Right lobe of liver (tissue), 4 donors: ENCODE measurements at regions not wholly inside any gene's neighbourhood (a gene's known extent, or its start where the extent isn't known, plus 50 kb on each side); places are given as distances from the start of the nearest gene placed in this dataset.

Source experiments
- POLR2A ChIP-seq: fragments of 450-650 bp; IDR thresholded peaks from one replicate; pipeline ENCODE4 v1.6.1; 2017; ENCODE audit warnings: antibody characterized with exemption, mild to moderate bottlenecking
- TF ChIP-seq, protein P1 (sequence below), 4 donors: fragments of 200-600 bp in 3 of 4; fragments of 450-650 bp in 1 of 4; IDR thresholded peaks; one replicate each; pipeline versions ENCODE4 v1.5.1 to v1.8.0; 2016 to 2022; ENCODE audit warnings: antibody characterized with exemption in 4 of 4, mild to moderate bottlenecking in 2 of 4
- donor health status: DM: no; HTN: no; CAD: no.
- donor health status: DM: no; HTN: no; CAD: no.
- donor health status: DM: no; HTN: yes; CAD: no.

DNA sequence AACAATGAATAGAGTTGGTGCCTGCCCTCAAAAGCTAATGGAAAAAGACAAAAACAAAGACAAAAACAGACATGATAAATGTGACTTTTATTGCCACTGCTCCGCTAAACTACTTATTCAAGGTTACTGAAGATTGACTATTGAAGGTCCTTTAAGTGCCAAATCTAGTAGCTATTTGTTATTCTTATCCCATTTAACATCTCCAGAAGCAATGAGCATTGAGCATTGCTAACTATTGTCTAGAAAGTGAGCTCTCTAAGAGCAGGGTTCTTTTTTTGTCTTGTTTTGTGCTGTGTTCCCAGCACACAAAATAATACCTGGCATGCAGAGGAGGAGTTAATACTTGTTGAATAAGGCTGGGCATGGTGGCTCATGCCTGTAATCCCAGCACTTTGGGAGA lies 95.4 kb upstream of the SFRP2 start:
- TF ChIP-seq, protein P1, sequence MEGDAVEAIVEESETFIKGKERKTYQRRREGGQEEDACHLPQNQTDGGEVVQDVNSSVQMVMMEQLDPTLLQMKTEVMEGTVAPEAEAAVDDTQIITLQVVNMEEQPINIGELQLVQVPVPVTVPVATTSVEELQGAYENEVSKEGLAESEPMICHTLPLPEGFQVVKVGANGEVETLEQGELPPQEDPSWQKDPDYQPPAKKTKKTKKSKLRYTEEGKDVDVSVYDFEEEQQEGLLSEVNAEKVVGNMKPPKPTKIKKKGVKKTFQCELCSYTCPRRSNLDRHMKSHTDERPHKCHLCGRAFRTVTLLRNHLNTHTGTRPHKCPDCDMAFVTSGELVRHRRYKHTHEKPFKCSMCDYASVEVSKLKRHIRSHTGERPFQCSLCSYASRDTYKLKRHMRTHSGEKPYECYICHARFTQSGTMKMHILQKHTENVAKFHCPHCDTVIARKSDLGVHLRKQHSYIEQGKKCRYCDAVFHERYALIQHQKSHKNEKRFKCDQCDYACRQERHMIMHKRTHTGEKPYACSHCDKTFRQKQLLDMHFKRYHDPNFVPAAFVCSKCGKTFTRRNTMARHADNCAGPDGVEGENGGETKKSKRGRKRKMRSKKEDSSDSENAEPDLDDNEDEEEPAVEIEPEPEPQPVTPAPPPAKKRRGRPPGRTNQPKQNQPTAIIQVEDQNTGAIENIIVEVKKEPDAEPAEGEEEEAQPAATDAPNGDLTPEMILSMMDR (IDR thresholded peaks at IDR 0.05), result no peak
- TF ChIP-seq POLR2A, result no peak
